ENCODE measurements at regions not wholly inside any gene's neighbourhood (a gene's known extent, or its start where the extent isn't known, plus 50 kb on each side); places are given as distances from the start of the nearest gene placed in this dataset.

GRCh38 chr5:5623397-5623796, 200.9 kb downstream of the ICE1 start:
- DNase-seq (ENCODE audit: low read depth in 3 of 3, low spot score in 2 of 3), result no peak

- no peak for DNase-seq (ENCODE audit: low read depth in 3 of 3, low spot score in 2 of 3)
These were observed 200.3 kb downstream of the ICE1 start for GRCh38 chr5:5622806-5623205.

GRCh38 chr5:5619546-5619945, 197.1 kb downstream of the ICE1 start:
- no peak for DNase-seq (ENCODE audit: low read depth in 3 of 3, low spot score in 2 of 3)

- no peak for DNase-seq (ENCODE audit: low read depth in 3 of 3, low spot score in 2 of 3)
These were observed 194.5 kb downstream of the ICE1 start for GRCh38 chr5:5617024-5617423.

- DNase-seq (ENCODE audit: low read depth in 3 of 3, low spot score in 2 of 3), result no peak
These were observed 193.9 kb downstream of the ICE1 start for GRCh38 chr5:5616247-5616895.

GRCh38 chr5:5615569-5615968, 193.1 kb downstream of the ICE1 start:
- DNase-seq (ENCODE audit: low read depth in 3 of 3, low spot score in 2 of 3), result peak in 1 of 3 donors; percentile 10

- no peak for DNase-seq (ENCODE audit: low read depth in 3 of 3, low spot score in 2 of 3)
These were observed 190.9 kb downstream of the ICE1 start for GRCh38 chr5:5613261-5613990.

- no peak for DNase-seq (ENCODE audit: low read depth in 3 of 3, low spot score in 2 of 3)
These were observed 189.6 kb downstream of the ICE1 start for GRCh38 chr5:5612096-5612495.

GRCh38 chr5:5609935-5610334, 187.5 kb downstream of the ICE1 start:
- DNase-seq (ENCODE audit: low read depth in 3 of 3, low spot score in 2 of 3), result no peak

GRCh38 chr5:5605170-5605764, 182.8 kb downstream of the ICE1 start:
- DNase-seq (ENCODE audit: low read depth in 3 of 3, low spot score in 2 of 3), result no peak

- DNase-seq (ENCODE audit: low read depth in 3 of 3, low spot score in 2 of 3), result no peak
These were observed 180.1 kb downstream of the ICE1 start for GRCh38 chr5:5602554-5602953.

- DNase-seq (ENCODE audit: low read depth in 3 of 3, low spot score in 2 of 3), result no peak
These were observed 176.2 kb downstream of the ICE1 start for GRCh38 chr5:5598547-5599113.

- DNase-seq (ENCODE audit: low read depth in 3 of 3, low spot score in 2 of 3), result no peak
These were observed 170.9 kb downstream of the ICE1 start for GRCh38 chr5:5593391-5593790.

- no peak for DNase-seq (ENCODE audit: low read depth in 3 of 3, low spot score in 2 of 3)
These were observed 170.1 kb downstream of the ICE1 start for GRCh38 chr5:5592541-5592940.

- no peak for DNase-seq (ENCODE audit: low read depth in 3 of 3, low spot score in 2 of 3)
These were observed 169.1 kb downstream of the ICE1 start for GRCh38 chr5:5591567-5591966.

- no peak for DNase-seq (ENCODE audit: low read depth in 3 of 3, low spot score in 2 of 3)
These were observed 167.4 kb downstream of the ICE1 start for GRCh38 chr5:5589857-5590256.

- no peak for DNase-seq (ENCODE audit: low read depth in 3 of 3, low spot score in 2 of 3)
These were observed 166.7 kb downstream of the ICE1 start for GRCh38 chr5:5588887-5589826.

- no peak for DNase-seq (ENCODE audit: low read depth in 3 of 3, low spot score in 2 of 3)
These were observed 165.9 kb downstream of the ICE1 start for GRCh38 chr5:5588386-5588785.

GRCh38 chr5:5587474-5587873, 165.0 kb downstream of the ICE1 start:
- DNase-seq (ENCODE audit: low read depth in 3 of 3, low spot score in 2 of 3), result no peak

- no peak for DNase-seq (ENCODE audit: low read depth in 3 of 3, low spot score in 2 of 3)
These were observed 164.2 kb downstream of the ICE1 start for GRCh38 chr5:5586721-5587120.
